CD4-positive, alpha-beta T cell (primary cell): ENCODE measurements at regions not wholly inside any gene's neighbourhood (a gene's known extent, or its start where the extent isn't known, plus 50 kb on each side); places are given as distances from the start of the nearest gene placed in this dataset.

ENCODE experiments used
- ATAC-seq: fragments of 200-7000 bp; cut with Tn5 transposase; one replicate; pipeline ENCODE4 v1.10.0; 2022; ENCODE audit warnings: mild to moderate bottlenecking; ENCODE audit not compliant: poor library complexity
- CTCF ChIA-PET: fragments of 350-600 bp; sonication (Branson Sonifier 250); formaldehyde crosslinking; loops from one replicate; lab custom pipeline; 2021; ENCODE audit warnings: antibody characterized with exemption, inconsistent platforms; lab: Charles Lee
- POLR2A ChIA-PET: fragments of 350-600 bp; sonication (Branson Sonifier 250); formaldehyde crosslinking; loops from one replicate; lab custom pipeline; 2021; ENCODE audit warnings: antibody characterized with exemption, inconsistent platforms; lab: Charles Lee
- DNase-seq, 14 experiments: peaks; one replicate each; pipeline ENCODE4 v3.0.0-alpha.2; 2013 to 2020; ENCODE audit warnings: mixed read lengths in 2 of 14
- H3K27ac ChIP-seq, 2 donors: one replicate each; pipeline versions ENCODE4 v1.5.1 to v1.7.0; 2013; ENCODE audit warnings: low read length in 2 of 2, low read depth in 1 of 2, mild to moderate bottlenecking in 1 of 2
- H3K27me3 ChIP-seq, 2 experiments: 1 replicate in 1 of 2; 2 replicates in 1 of 2; pipeline versions ENCODE4 v1.6.1 to v1.7.0; 2013; ENCODE audit warnings: low read length in 2 of 2, control low read depth in 1 of 2, mild to moderate bottlenecking in 1 of 2, moderate library complexity in 1 of 2; ENCODE audit not compliant: insufficient read depth in 2 of 2, control insufficient read depth in 1 of 2
- H3K36me3 ChIP-seq: one replicate; pipeline ENCODE4 v1.6.1; 2013; ENCODE audit warnings: low read length, control low read depth; ENCODE audit not compliant: insufficient read depth
- H3K4me1 ChIP-seq: one replicate; pipeline ENCODE4 v1.6.1; 2013; ENCODE audit warnings: low read length, control low read depth; ENCODE audit not compliant: insufficient read depth
- H3K4me3 ChIP-seq: one replicate; pipeline ENCODE4 v1.5.1; 2013; ENCODE audit warnings: mild to moderate bottlenecking, low read length, moderate library complexity
- H3K9me3 ChIP-seq, 2 experiments: 1 replicate in 1 of 2; 2 replicates in 1 of 2; pipeline versions ENCODE4 v1.6.1 to v1.7.0; 2013; ENCODE audit warnings: low read length in 2 of 2, mild to moderate bottlenecking in 2 of 2, control low read depth in 1 of 2, moderate library complexity in 1 of 2; ENCODE audit not compliant: control insufficient read depth in 1 of 2, insufficient read depth in 1 of 2
- H3K27ac Mint-ChIP-seq: one replicate; pipeline ENCODE4 v1.8.0; 2020; ENCODE audit warnings: mixed read lengths
- H3K27me3 Mint-ChIP-seq: one replicate; pipeline ENCODE4 v1.8.0; 2021; ENCODE audit warnings: mixed read lengths
- H3K36me3 Mint-ChIP-seq: one replicate; pipeline ENCODE4 v1.8.0; 2021; ENCODE audit warnings: low read depth, mixed read lengths
- H3K4me1 Mint-ChIP-seq: one replicate; pipeline ENCODE4 v1.8.0; 2021; ENCODE audit warnings: low read depth, mixed read lengths
- H3K4me3 Mint-ChIP-seq: one replicate; pipeline ENCODE4 v1.8.0; 2020; ENCODE audit warnings: mild to moderate bottlenecking, mixed read lengths
- H3K9me3 Mint-ChIP-seq: one replicate; pipeline ENCODE4 v1.8.0; 2020; ENCODE audit warnings: mixed read lengths
- intact Hi-C, 2 experiments: fragments of 100-400 bp; cut with DNase I in 1 of 2; cut with micrococcal nuclease in 1 of 2; formaldehyde crosslinking; loops; one replicate each; pipeline versions ENCODE4 v1.15.1 to v1.9.0; 2023 to 2025; cut with DNase I, micrococcal nuclease
- TF ChIP-seq, protein P1 (sequence below): fragments of 200-600 bp; IDR thresholded peaks from one replicate; pipeline ENCODE4 v1.8.0; 2022; ENCODE audit warnings: antibody characterized with exemption, mild to moderate bottlenecking

GRCh38 chr16:77564791-77565390 is 130.1 kb upstream of the ADAMTS18 start:
- H3K4me1 ChIP-seq, result no peaks in the 10 kb centered on the region
- TF ChIP-seq, protein P1, sequence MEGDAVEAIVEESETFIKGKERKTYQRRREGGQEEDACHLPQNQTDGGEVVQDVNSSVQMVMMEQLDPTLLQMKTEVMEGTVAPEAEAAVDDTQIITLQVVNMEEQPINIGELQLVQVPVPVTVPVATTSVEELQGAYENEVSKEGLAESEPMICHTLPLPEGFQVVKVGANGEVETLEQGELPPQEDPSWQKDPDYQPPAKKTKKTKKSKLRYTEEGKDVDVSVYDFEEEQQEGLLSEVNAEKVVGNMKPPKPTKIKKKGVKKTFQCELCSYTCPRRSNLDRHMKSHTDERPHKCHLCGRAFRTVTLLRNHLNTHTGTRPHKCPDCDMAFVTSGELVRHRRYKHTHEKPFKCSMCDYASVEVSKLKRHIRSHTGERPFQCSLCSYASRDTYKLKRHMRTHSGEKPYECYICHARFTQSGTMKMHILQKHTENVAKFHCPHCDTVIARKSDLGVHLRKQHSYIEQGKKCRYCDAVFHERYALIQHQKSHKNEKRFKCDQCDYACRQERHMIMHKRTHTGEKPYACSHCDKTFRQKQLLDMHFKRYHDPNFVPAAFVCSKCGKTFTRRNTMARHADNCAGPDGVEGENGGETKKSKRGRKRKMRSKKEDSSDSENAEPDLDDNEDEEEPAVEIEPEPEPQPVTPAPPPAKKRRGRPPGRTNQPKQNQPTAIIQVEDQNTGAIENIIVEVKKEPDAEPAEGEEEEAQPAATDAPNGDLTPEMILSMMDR, result no peak
- H3K27ac ChIP-seq, result no peak overlapping the region
- Mint-ChIP-seq H3K27ac (no peak overlapping the region), H3K4me3 (no peak overlapping the region), H3K9me3 (no peaks in the 10 kb centered on the region), H3K27me3 (peaks cover 49% of the 10 kb centered on the region), H3K4me1 (no peaks in the 10 kb centered on the region), H3K36me3 (no peaks in the 10 kb centered on the region)
- H3K27me3 ChIP-seq, result peaks cover 2 to 11% of the 10 kb centered on the region in 2 experiments
- H3K36me3 ChIP-seq, result no peaks in the 10 kb centered on the region
- POLR2A ChIA-PET, result no interaction called here
- peaks cover 0 to 2% of the 10 kb centered on the region in 2 experiments for H3K9me3 ChIP-seq
- DNase-seq (no peak), ATAC-seq (no peak)
- intact Hi-C loops, result no loop called here
- no peak overlapping the region for H3K4me3 ChIP-seq
- CTCF ChIA-PET, result no interaction called here

GRCh38 chr16:77569406-77569805 is 134.6 kb upstream of the ADAMTS18 start:
- TF ChIP-seq, protein P1, result no peak
- H3K4me1 ChIP-seq, result no peaks in the 10 kb centered on the region

GRCh38 chr16:77570574-77570973 is 135.7 kb upstream of the ADAMTS18 start:
- Histone ChIP-seq H3K27ac (no peak overlapping the region), H3K27me3 (peaks cover 2 to 10% of the 10 kb centered on the region in 2 experiments), H3K4me1 (no peaks in the 10 kb centered on the region), H3K9me3 (no peaks in the 10 kb centered on the region), H3K36me3 (no peaks in the 10 kb centered on the region), H3K4me3 (no peak overlapping the region)
- Mint-ChIP-seq H3K36me3 (no peaks in the 10 kb centered on the region), H3K27me3 (peaks cover 40% of the 10 kb centered on the region), H3K4me3 (no peak overlapping the region), H3K27ac (no peak overlapping the region), H3K9me3 (no peaks in the 10 kb centered on the region), H3K4me1 (no peaks in the 10 kb centered on the region)
- ChIA-PET POLR2A (interaction anchor here (1.2 kb wide), 1 partner anchor 15 kb away, joined by 3 read pairs; no protein-coding TSS in a partner anchor), CTCF (no interaction called here)
- no peak for ATAC-seq
- TF ChIP-seq, protein P1, result no peak
- no peak for DNase-seq
- intact Hi-C loops, result no loop called here

More at GRCh38 chr16:77569406-77569805, 134.6 kb upstream of the ADAMTS18 start:
- intact Hi-C loops, result no loop called here
- DNase-seq (no peak), ATAC-seq (no peak)
- Mint-ChIP-seq H3K4me3 (no peak overlapping the region), H3K27me3 (peaks cover 41% of the 10 kb centered on the region), H3K27ac (no peak overlapping the region), H3K9me3 (no peaks in the 10 kb centered on the region), H3K4me1 (no peaks in the 10 kb centered on the region), H3K36me3 (no peaks in the 10 kb centered on the region)
- Histone ChIP-seq H3K9me3 (no peaks in the 10 kb centered on the region), H3K27me3 (peaks cover 2 to 10% of the 10 kb centered on the region in 2 experiments), H3K4me3 (no peak overlapping the region), H3K27ac (no peak overlapping the region), H3K36me3 (no peaks in the 10 kb centered on the region)
- CTCF ChIA-PET, result no interaction called here
- POLR2A ChIA-PET, result interaction anchor here (1.2 kb wide), 1 partner anchor 16 kb away, joined by 3 read pairs; no protein-coding TSS in a partner anchor
